HepG2 (cell line): ENCODE measurements at regions not wholly inside any gene's neighbourhood (a gene's known extent, or its start where the extent isn't known, plus 50 kb on each side); places are given as distances from the start of the nearest gene placed in this dataset.

Experiments used
- ATAC-seq: fragments of 200-7000 bp; cut with Tn5 transposase; 3 replicates; pipeline ENCODE4 v1.9.1; 2020; ENCODE audit warnings: mild to moderate bottlenecking, moderate library complexity
- BruUV-seq: library from RNA; stranded (reverse); fragments of 400-500 nt; replicated peaks from 2 replicates; lab custom pipeline; 2021; lab: Mats Ljungman, UMichigan
- CTCF ChIA-PET: fragments of 300-600 bp; formaldehyde crosslinking; extraction: SDS; loops from one replicate; lab custom pipeline; 2021; ENCODE audit warnings: low total read pairs, inconsistent platforms, low intra/inter-chr PET ratio; lab: Yijun Ruan, JAX
- POLR2A ChIA-PET: fragments of 350-600 bp; sonication (Branson Sonifier 250); formaldehyde crosslinking; loops from one replicate; lab custom pipeline; 2020; ENCODE audit warnings: antibody characterized with exemption, inconsistent platforms; lab: Yijun Ruan, JAX
- DNase-seq: peaks from one replicate; pipeline ENCODE4 v3.0.0-alpha.2; 2015; ENCODE audit warnings: low spot score
- FAIRE-seq: peaks from 3 replicates; lab custom pipeline; 2011; peaks lifted over from hg19 to GRCh38; lab: Jason Lieb, UNC
- H2AFZ ChIP-seq: one replicate; pipeline ENCODE4 v1.6.1; 2011; ENCODE audit warnings: low read length, inconsistent platforms
- H3K27ac ChIP-seq: fragments of 300-600 bp; 3 replicates; pipeline ENCODE4 v1.8.0; 2011; ENCODE audit warnings: mixed run types, mild to moderate bottlenecking, mixed read lengths, low read length, inconsistent platforms; ENCODE audit not compliant: insufficient read depth; ENCODE audit errors: extremely low read length
- H3K27me3 ChIP-seq, 2 experiments: fragments of 200-600 bp in 1 of 2; 2 replicates in 1 of 2; 3 replicates in 1 of 2; pipeline versions ENCODE4 v1.6.0 to v1.8.0; 2011; ENCODE audit warnings: low read length in 2 of 2, mild to moderate bottlenecking in 2 of 2, moderate library complexity in 2 of 2, inconsistent platforms in 1 of 2; ENCODE audit not compliant: insufficient read depth in 2 of 2, control insufficient read depth in 1 of 2
- H3K36me3 ChIP-seq, 2 experiments: fragments of 200-600 bp in 1 of 2; replicated peaks in 1 of 2; 2 replicates in 1 of 2; 3 replicates in 1 of 2; pipeline versions ENCODE4 v1.5.1 to v1.8.0; 2011; ENCODE audit warnings: low read length in 2 of 2, inconsistent platforms in 1 of 2; ENCODE audit not compliant: insufficient read depth in 2 of 2, control insufficient read depth in 1 of 2
- H3K4me1 ChIP-seq: 2 replicates; pipeline ENCODE4 v1.5.1; 2012; ENCODE audit warnings: low read length, inconsistent platforms; ENCODE audit not compliant: insufficient read depth
- H3K4me2 ChIP-seq: 2 replicates; pipeline ENCODE4 v1.6.0; 2011; ENCODE audit warnings: low read depth, low read length, inconsistent platforms
- H3K4me3 ChIP-seq, 3 experiments: fragments of 200-600 bp in 1 of 3; sonication (generic), shearing (Covaris generic) in 1 of 3; replicated peaks in 1 of 3; 2 replicates each; pipeline ENCODE4 v1.5.1; 2011 to 2016; ENCODE audit warnings: low read length in 3 of 3, inconsistent platforms in 2 of 3, low read depth in 2 of 3, mild to moderate bottlenecking in 2 of 3, control low read depth in 1 of 3, mixed read lengths in 1 of 3; ENCODE audit not compliant: insufficient read depth in 1 of 3
- H3K79me2 ChIP-seq: one replicate; pipeline ENCODE4 v1.6.1; 2011; ENCODE audit warnings: low read length, inconsistent platforms; ENCODE audit not compliant: insufficient read depth
- H3K9ac ChIP-seq: 2 replicates; pipeline ENCODE4 v1.6.0; 2011; ENCODE audit warnings: mild to moderate bottlenecking, low read depth, low read length, inconsistent platforms; ENCODE audit not compliant: insufficient read depth
- H3K9me3 ChIP-seq: 2 replicates; pipeline ENCODE4 v1.5.1; 2012; ENCODE audit warnings: mild to moderate bottlenecking, low read length
- H4K20me1 ChIP-seq: 2 replicates; pipeline ENCODE4 v1.6.0; 2011; ENCODE audit warnings: inconsistent platforms, mild to moderate bottlenecking, low read length, moderate library complexity; ENCODE audit not compliant: insufficient read depth
- CBX1 ChIP-seq: IDR thresholded peaks from one replicate; pipeline ENCODE4 v1.6.1; 2016; ENCODE audit warnings: antibody characterized with exemption, low read depth
- HHEX ChIP-seq: IDR thresholded peaks from 2 replicates; pipeline ENCODE4 v1.6.1; 2016; ENCODE audit warnings: control low read depth
- HNRNPLL ChIP-seq: fragments of 200-400 bp; formaldehyde crosslinking; IDR thresholded peaks from 2 replicates; pipeline ENCODE4 v1.6.1; 2017; ENCODE audit warnings: mild to moderate bottlenecking, low read depth, low read length; ENCODE audit not compliant: poor library complexity, severe bottlenecking
- RFX1 ChIP-seq: fragments of 450-650 bp; IDR thresholded peaks from 2 replicates; pipeline ENCODE4 v1.6.1; 2017
- SRSF9 ChIP-seq: fragments of 200-400 bp; formaldehyde crosslinking; IDR thresholded peaks from 2 replicates; pipeline ENCODE4 v1.6.1; 2018; ENCODE audit warnings: borderline replicate concordance, mild to moderate bottlenecking, low read depth, low read length; ENCODE audit not compliant: insufficient read depth, poor library complexity, severe bottlenecking
- ZFP82 ChIP-seq: sonication (generic); formaldehyde crosslinking; IDR thresholded peaks from 2 replicates; pipeline ENCODE4 v1.5.1; 2020; ENCODE audit warnings: mild to moderate bottlenecking, missing genetic modification reagents, borderline replicate concordance
- ZSCAN20 ChIP-seq: sonication (generic); formaldehyde crosslinking; IDR thresholded peaks from 2 replicates; pipeline ENCODE4 v1.4.0; 2020; ENCODE audit warnings: missing genetic modification reagents, mild to moderate bottlenecking, borderline replicate concordance
- WGBS: methylation state at CpG from one replicate; pipeline ENCODE4 v1.1.6; 2017; ENCODE audit warnings: low lambda C conversion rate; 5-methylcytosine and 5-hydroxymethylcytosine counted together
- in situ Hi-C: cut with HindIII; loops from 2 replicates; pipeline ENCODE4 v1.10.0; 2017; ENCODE audit warnings: low pct_unique_long_range_greater_than_20kb; ENCODE audit not compliant: extremely low pct_ligation_motif_present
- intact Hi-C: fragments of 100-400 bp; cut with micrococcal nuclease; formaldehyde crosslinking; loops from one replicate; pipeline ENCODE4 v1.10.0; 2022; ENCODE audit not compliant: unreplicated experiment
- TF ChIP-seq, protein P1 (sequence below): sonication (generic); formaldehyde crosslinking; IDR thresholded peaks from 2 replicates; pipeline ENCODE4 v1.4.0; 2020; ENCODE audit warnings: missing genetic modification reagents, borderline replicate concordance
- TF ChIP-seq, protein P2 (sequence below): sonication (generic); formaldehyde crosslinking; IDR thresholded peaks from 2 replicates; pipeline ENCODE4 v1.8.1; 2023; ENCODE audit warnings: missing genetic modification reagents, mild to moderate bottlenecking, borderline replicate concordance
- TF ChIP-seq, protein P3 (sequence below): sonication (generic); formaldehyde crosslinking; IDR thresholded peaks from 2 replicates; pipeline ENCODE4 v1.5.1; 2020; ENCODE audit warnings: missing genetic modification reagents, mild to moderate bottlenecking, borderline replicate concordance
- TF ChIP-seq, protein P4 (sequence below): IDR thresholded peaks from 2 replicates; pipeline ENCODE4 v1.6.1; 2012; ENCODE audit warnings: inconsistent platforms
- TF ChIP-seq, protein P5 (sequence below): sonication (generic); formaldehyde crosslinking; IDR thresholded peaks from 2 replicates; pipeline ENCODE4 v1.8.1; 2022; ENCODE audit warnings: low read depth, mild to moderate bottlenecking, missing genetic modification reagents
- TF ChIP-seq, protein P6 (sequence below): IDR thresholded peaks from 2 replicates; pipeline ENCODE4 v1.6.1; 2018; ENCODE audit warnings: missing genetic modification reagents, mild to moderate bottlenecking, missing compliant biosample characterization

DNA sequence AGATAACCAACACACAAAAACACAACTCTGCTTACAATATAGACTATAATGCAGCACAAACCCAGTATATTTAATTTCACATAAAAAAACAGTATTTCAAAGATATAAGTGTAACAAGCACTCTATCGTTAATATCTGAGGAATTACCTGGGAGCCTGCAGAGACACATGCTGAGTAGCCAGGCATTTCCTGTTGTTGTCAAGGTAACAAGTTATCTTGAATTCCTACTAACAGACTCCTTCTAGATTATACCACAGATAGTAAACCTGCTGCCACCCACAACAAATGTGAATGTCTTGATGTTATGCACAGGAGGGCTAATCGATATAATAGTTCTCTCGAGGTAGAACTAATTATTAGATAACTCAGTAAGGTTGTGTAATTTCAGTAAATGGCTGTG is 826.0 kb upstream of the PRR20A start (continued):
- TF ChIP-seq, protein P1, sequence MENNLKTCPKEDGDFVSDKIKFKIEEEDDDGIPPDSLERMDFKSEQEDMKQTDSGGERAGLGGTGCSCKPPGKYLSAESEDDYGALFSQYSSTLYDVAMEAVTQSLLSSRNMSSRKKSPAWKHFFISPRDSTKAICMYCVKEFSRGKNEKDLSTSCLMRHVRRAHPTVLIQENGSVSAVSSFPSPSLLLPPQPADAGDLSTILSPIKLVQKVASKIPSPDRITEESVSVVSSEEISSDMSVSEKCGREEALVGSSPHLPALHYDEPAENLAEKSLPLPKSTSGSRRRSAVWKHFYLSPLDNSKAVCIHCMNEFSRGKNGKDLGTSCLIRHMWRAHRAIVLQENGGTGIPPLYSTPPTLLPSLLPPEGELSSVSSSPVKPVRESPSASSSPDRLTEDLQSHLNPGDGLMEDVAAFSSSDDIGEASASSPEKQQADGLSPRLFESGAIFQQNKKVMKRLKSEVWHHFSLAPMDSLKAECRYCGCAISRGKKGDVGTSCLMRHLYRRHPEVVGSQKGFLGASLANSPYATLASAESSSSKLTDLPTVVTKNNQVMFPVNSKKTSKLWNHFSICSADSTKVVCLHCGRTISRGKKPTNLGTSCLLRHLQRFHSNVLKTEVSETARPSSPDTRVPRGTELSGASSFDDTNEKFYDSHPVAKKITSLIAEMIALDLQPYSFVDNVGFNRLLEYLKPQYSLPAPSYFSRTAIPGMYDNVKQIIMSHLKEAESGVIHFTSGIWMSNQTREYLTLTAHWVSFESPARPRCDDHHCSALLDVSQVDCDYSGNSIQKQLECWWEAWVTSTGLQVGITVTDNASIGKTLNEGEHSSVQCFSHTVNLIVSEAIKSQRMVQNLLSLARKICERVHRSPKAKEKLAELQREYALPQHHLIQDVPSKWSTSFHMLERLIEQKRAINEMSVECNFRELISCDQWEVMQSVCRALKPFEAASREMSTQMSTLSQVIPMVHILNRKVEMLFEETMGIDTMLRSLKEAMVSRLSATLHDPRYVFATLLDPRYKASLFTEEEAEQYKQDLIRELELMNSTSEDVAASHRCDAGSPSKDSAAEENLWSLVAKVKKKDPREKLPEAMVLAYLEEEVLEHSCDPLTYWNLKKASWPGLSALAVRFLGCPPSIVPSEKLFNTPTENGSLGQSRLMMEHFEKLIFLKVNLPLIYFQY (CRISPR knock-in tag), result no peak
- TF ChIP-seq RFX1 (no peak), CBX1 (no peak)

DNA sequence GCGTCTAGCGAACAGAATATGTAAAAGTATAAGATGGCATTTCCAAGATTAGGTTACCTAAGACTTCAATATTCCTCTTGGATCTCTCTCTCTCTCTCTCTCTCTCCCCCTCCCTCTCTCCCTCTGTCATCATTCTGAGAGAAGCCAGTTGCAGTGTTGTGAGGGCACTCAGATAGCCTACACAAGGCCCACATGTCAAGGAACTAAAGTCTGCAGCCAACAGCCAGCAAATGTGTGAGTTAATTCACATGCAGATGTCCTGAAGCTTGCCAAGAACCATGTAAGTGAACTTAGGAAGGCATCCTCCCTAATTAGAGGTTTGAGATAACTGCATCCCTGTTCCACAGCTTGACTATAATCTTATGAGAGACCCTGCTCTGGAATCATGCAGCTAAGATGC is 822.9 kb upstream of the PRR20A start:
- DNase-seq, result no peak
- peaks cover 47% of the 10 kb centered on the region for H3K9me3 ChIP-seq
- H3K4me2 ChIP-seq, result no peak overlapping the region
- no TSS peak for BruUV-seq
- in situ Hi-C loops (no loop called here), intact Hi-C loops (no loop called here)
- WGBS, result 90% methylated on average over 2 of the region's 2 CpGs
- H3K36me3 ChIP-seq, result no peaks in the 10 kb centered on the region
- no peak for ATAC-seq
- H3K79me2 ChIP-seq, result no peaks in the 10 kb centered on the region
- no peak overlapping the region for H3K9ac ChIP-seq
- H3K27me3 ChIP-seq, result no peaks in the 10 kb centered on the region
- CTCF ChIA-PET, result no interaction called here
- POLR2A ChIA-PET, result no interaction called here
- no peak for FAIRE-seq
- H4K20me1 ChIP-seq, result no peaks in the 10 kb centered on the region
- no peaks in the 10 kb centered on the region for H3K4me1 ChIP-seq
- H2AFZ ChIP-seq, result no peak overlapping the region
- no peak overlapping the region for H3K4me3 ChIP-seq
- H3K27ac ChIP-seq, result no peak overlapping the region
- TF ChIP-seq SRSF9 (no peak), ZFP82 (no peak), HHEX (CRISPR knock-in tag) (no peak), ZSCAN20 (CRISPR knock-in tag) (no peak), HNRNPLL (no peak)
- TF ChIP-seq, protein P2, sequence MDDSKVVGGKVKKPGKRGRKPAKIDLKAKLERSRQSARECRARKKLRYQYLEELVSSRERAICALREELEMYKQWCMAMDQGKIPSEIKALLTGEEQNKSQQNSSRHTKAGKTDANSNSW (CRISPR knock-in tag), result no peak
- TF ChIP-seq, protein P3, sequence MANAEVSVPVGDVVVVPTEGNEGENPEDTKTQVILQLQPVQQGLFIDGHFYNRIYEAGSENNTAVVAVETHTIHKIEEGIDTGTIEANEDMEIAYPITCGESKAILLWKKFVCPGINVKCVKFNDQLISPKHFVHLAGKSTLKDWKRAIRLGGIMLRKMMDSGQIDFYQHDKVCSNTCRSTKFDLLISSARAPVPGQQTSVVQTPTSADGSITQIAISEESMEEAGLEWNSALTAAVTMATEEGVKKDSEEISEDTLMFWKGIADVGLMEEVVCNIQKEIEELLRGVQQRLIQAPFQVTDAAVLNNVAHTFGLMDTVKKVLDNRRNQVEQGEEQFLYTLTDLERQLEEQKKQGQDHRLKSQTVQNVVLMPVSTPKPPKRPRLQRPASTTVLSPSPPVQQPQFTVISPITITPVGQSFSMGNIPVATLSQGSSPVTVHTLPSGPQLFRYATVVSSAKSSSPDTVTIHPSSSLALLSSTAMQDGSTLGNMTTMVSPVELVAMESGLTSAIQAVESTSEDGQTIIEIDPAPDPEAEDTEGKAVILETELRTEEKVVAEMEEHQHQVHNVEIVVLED, result no peak
- TF ChIP-seq, protein P4, sequence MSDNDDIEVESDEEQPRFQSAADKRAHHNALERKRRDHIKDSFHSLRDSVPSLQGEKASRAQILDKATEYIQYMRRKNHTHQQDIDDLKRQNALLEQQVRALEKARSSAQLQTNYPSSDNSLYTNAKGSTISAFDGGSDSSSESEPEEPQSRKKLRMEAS, result no peak
- TF ChIP-seq, protein P5, sequence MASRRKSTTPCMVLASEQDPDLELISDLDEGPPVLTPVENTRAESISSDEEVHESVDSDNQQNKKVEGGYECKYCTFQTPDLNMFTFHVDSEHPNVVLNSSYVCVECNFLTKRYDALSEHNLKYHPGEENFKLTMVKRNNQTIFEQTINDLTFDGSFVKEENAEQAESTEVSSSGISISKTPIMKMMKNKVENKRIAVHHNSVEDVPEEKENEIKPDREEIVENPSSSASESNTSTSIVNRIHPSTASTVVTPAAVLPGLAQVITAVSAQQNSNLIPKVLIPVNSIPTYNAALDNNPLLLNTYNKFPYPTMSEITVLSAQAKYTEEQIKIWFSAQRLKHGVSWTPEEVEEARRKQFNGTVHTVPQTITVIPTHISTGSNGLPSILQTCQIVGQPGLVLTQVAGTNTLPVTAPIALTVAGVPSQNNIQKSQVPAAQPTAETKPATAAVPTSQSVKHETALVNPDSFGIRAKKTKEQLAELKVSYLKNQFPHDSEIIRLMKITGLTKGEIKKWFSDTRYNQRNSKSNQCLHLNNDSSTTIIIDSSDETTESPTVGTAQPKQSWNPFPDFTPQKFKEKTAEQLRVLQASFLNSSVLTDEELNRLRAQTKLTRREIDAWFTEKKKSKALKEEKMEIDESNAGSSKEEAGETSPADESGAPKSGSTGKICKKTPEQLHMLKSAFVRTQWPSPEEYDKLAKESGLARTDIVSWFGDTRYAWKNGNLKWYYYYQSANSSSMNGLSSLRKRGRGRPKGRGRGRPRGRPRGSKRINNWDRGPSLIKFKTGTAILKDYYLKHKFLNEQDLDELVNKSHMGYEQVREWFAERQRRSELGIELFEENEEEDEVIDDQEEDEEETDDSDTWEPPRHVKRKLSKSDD (CRISPR knock-in tag), result no peak
- TF ChIP-seq, protein P6, sequence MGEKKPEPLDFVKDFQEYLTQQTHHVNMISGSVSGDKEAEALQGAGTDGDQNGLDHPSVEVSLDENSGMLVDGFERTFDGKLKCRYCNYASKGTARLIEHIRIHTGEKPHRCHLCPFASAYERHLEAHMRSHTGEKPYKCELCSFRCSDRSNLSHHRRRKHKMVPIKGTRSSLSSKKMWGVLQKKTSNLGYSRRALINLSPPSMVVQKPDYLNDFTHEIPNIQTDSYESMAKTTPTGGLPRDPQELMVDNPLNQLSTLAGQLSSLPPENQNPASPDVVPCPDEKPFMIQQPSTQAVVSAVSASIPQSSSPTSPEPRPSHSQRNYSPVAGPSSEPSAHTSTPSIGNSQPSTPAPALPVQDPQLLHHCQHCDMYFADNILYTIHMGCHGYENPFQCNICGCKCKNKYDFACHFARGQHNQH (CRISPR knock-in tag), result no peak
